ENCODE measurements at regions not wholly inside any gene's neighbourhood (a gene's known extent, or its start where the extent isn't known, plus 50 kb on each side); places are given as distances from the start of the nearest gene placed in this dataset.

GRCh38 chr2:22824618-22825017 lies 560.4 kb upstream of the KLHL29 start:
- TF ChIP-seq ZNF596 (tag by site-specific recombination; IDR thresholded peaks at IDR 0.05) = no peak
- TF ChIP-seq ZNF837 (tag by site-specific recombination; IDR thresholded peaks at IDR 0.05) = no peak
- no peak for TF ChIP-seq ZNF692 (tag by site-specific recombination; IDR thresholded peaks at IDR 0.05)
- no peak for TF ChIP-seq HOXC10 (CRISPR knock-in tag; IDR thresholded peaks at IDR 0.05)
- no peak for TF ChIP-seq ZNF112 (tag by site-specific recombination; IDR thresholded peaks at IDR 0.05)
- TF ChIP-seq ZNF560 (tag by site-specific recombination; IDR thresholded peaks at IDR 0.05; ENCODE audit: borderline replicate concordance) = no peak
- Histone ChIP-seq H3K4me3 (ENCODE audit: low read depth, low read length) (no peak overlapping the region), H3K9me3 (ENCODE audit: control insufficient read depth, insufficient read depth, low read depth, low read length) (no peaks in the 10 kb centered on the region), H3K27ac (ENCODE audit: extremely low read depth, low read depth, low read length) (no peak overlapping the region), H3K36me3 (ENCODE audit: control insufficient read depth in 2 of 2, insufficient read depth in 1 of 2, low read length in 2 of 2) (no peaks in the 10 kb centered on the region), H3K4me1 (ENCODE audit: control insufficient read depth, insufficient read depth, low read length) (no peaks in the 10 kb centered on the region)
- ChIA-PET POLR2A (no interaction called here), CTCF (no interaction called here)

DNA sequence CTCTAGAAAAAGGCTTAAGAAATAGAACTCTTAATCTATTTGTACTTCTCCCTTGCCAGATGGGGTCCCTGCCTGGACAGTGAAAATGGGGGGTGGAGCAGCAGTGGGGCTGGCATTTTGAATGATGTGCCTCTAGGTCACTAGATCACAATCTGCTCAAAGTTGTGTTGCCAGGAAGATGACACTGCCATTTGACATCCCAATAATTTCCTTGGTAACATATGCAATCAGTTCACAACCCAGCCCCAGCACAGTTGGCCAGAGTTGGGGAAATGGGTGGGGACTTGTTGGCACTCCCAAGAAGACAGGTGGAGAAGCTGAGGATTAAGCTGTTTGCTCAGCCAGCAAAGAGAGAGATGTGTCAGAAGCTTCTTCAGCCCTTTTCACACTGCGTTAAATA lies 558.3 kb upstream of the KLHL29 start:
- no peak for TF ChIP-seq ZIC2 (tag by site-specific recombination; IDR thresholded peaks at IDR 0.05)
- TF ChIP-seq, protein P1, sequence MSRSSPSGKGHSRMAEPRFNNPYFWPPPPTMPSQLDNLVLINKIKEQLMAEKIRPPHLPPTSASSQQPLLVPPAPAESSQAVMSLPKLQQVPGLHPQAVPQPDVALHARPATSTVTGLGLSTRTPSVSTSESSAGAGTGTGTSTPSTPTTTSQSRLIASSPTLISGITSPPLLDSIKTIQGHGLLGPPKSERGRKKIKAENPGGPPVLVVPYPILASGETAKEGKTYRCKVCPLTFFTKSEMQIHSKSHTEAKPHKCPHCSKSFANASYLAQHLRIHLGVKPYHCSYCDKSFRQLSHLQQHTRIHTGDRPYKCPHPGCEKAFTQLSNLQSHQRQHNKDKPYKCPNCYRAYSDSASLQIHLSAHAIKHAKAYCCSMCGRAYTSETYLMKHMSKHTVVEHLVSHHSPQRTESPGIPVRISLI (tag by site-specific recombination; IDR thresholded peaks at IDR 0.05) = no peak
- TF ChIP-seq ZNF561 (tag by site-specific recombination; IDR thresholded peaks at IDR 0.05; ENCODE audit: borderline replicate concordance) = no peak
- no peak for TF ChIP-seq SP3 (tag by site-specific recombination; IDR thresholded peaks at IDR 0.05)
- TF ChIP-seq GFI1B (tag by site-specific recombination; IDR thresholded peaks at IDR 0.05) = no peak
- TF ChIP-seq ZSCAN5A (tag by site-specific recombination; IDR thresholded peaks at IDR 0.05) = no peak
- TF ChIP-seq BCL11A (tag by site-specific recombination; IDR thresholded peaks at IDR 0.05; ENCODE audit: low read depth) = no peak
- TF ChIP-seq, protein P2, sequence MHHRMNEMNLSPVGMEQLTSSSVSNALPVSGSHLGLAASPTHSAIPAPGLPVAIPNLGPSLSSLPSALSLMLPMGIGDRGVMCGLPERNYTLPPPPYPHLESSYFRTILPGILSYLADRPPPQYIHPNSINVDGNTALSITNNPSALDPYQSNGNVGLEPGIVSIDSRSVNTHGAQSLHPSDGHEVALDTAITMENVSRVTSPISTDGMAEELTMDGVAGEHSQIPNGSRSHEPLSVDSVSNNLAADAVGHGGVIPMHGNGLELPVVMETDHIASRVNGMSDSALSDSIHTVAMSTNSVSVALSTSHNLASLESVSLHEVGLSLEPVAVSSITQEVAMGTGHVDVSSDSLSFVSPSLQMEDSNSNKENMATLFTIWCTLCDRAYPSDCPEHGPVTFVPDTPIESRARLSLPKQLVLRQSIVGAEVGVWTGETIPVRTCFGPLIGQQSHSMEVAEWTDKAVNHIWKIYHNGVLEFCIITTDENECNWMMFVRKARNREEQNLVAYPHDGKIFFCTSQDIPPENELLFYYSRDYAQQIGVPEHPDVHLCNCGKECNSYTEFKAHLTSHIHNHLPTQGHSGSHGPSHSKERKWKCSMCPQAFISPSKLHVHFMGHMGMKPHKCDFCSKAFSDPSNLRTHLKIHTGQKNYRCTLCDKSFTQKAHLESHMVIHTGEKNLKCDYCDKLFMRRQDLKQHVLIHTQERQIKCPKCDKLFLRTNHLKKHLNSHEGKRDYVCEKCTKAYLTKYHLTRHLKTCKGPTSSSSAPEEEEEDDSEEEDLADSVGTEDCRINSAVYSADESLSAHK (tag by site-specific recombination; IDR thresholded peaks at IDR 0.05) = no peak
- no peak for TF ChIP-seq PRDM1 (tag by site-specific recombination; IDR thresholded peaks at IDR 0.05)
- TF ChIP-seq PRDM2 (tag by site-specific recombination; IDR thresholded peaks at IDR 0.05; ENCODE audit: borderline replicate concordance) = no peak
- no peak for TF ChIP-seq ZNF354C (tag by site-specific recombination; IDR thresholded peaks at IDR 0.05; ENCODE audit: borderline replicate concordance, low read depth)
- no peak for TF ChIP-seq FEZF1 (tag by site-specific recombination; IDR thresholded peaks at IDR 0.05)
- TF ChIP-seq ZNF132 (tag by site-specific recombination; IDR thresholded peaks at IDR 0.05; ENCODE audit: borderline replicate concordance) = no peak
- no peak for TF ChIP-seq ZSCAN16 (tag by site-specific recombination; IDR thresholded peaks at IDR 0.05)
- no peaks in the 10 kb centered on the region for H3K36me3 ChIP-seq (ENCODE audit: control insufficient read depth in 2 of 2, insufficient read depth in 1 of 2, low read length in 2 of 2)
- no peak overlapping the region for H3K27ac ChIP-seq (ENCODE audit: extremely low read depth, low read depth, low read length)
- H3K4me1 ChIP-seq (ENCODE audit: control insufficient read depth, insufficient read depth, low read length) = no peaks in the 10 kb centered on the region
- H3K4me3 ChIP-seq (ENCODE audit: low read depth, low read length) = no peak overlapping the region
- no peaks in the 10 kb centered on the region for H3K9me3 ChIP-seq (ENCODE audit: control insufficient read depth, insufficient read depth, low read depth, low read length)
- POLR2A ChIA-PET = no interaction called here
- CTCF ChIA-PET = interaction anchor here (0.7 kb wide), 1 partner anchor 325 kb away, joined by 4 read pairs; no protein-coding TSS in a partner anchor

All from HEK293 (cell line).